Esophagus muscularis mucosa (tissue), 4 donors: ENCODE measurements at regions not wholly inside any gene's neighbourhood (a gene's known extent, or its start where the extent isn't known, plus 50 kb on each side); places are given as distances from the start of the nearest gene placed in this dataset.

Experiments used
- DNase-seq: peaks from one replicate; pipeline ENCODE4 v3.0.0-alpha.2; 2017; ENCODE audit errors: extremely low spot score
- H3K27ac ChIP-seq, 4 donors: fragments of 200-600 bp; sonication (generic); replicated peaks in 1 of 4; 1 replicate in 3 of 4; 2 replicates in 1 of 4; pipeline ENCODE4 v1.5.1; 2016 to 2019; ENCODE audit warnings: mild to moderate bottlenecking in 1 of 4
- H3K27me3 ChIP-seq, 4 donors: fragments of 200-600 bp; sonication (generic); one replicate each; pipeline versions ENCODE4 v1.5.1 to v1.6.0; 2016 to 2019
- H3K36me3 ChIP-seq, 4 donors: fragments of 200-600 bp; sonication (generic); one replicate each; pipeline ENCODE4 v1.5.1; 2016 to 2019
- H3K4me1 ChIP-seq, 4 donors: fragments of 200-600 bp; sonication (generic); one replicate each; pipeline ENCODE4 v1.5.1; 2016 to 2019
- H3K4me3 ChIP-seq, 4 donors: fragments of 200-600 bp; sonication (generic); 1 replicate in 2 of 4; 2 replicates in 2 of 4; pipeline ENCODE4 v1.5.1; 2016 to 2019; ENCODE audit warnings: mild to moderate bottlenecking in 4 of 4, moderate library complexity in 1 of 4
- H3K9me3 ChIP-seq, 4 donors: fragments of 200-600 bp; sonication (generic); 1 replicate in 3 of 4; 2 replicates in 1 of 4; pipeline ENCODE4 v1.5.1; 2016 to 2019
- EP300 ChIP-seq: sonication (generic); formaldehyde crosslinking; IDR thresholded peaks from one replicate; pipeline ENCODE4 v1.6.1; 2017; ENCODE audit warnings: antibody characterized with exemption
- POLR2A ChIP-seq: fragments of 450-650 bp; IDR thresholded peaks from one replicate; pipeline ENCODE4 v1.6.1; 2017; ENCODE audit warnings: antibody characterized with exemption, moderate library complexity, mild to moderate bottlenecking, low read depth
- POLR2AphosphoS5 ChIP-seq, 2 donors: sonication (generic); formaldehyde crosslinking; IDR thresholded peaks; one replicate each; pipeline ENCODE4 v1.6.1; 2017; ENCODE audit warnings: antibody characterized with exemption in 2 of 2
- WGBS: methylation state at CpG from one replicate; pipeline ENCODE4 v1.1.5; 2018; 5-methylcytosine and 5-hydroxymethylcytosine counted together
- intact Hi-C: fragments of 100-400 bp; cut with DNase I; formaldehyde crosslinking; loops from one replicate; pipeline ENCODE4 v1.15.1; 2023
- TF ChIP-seq, protein P1 (sequence below), 3 experiments: fragments of 200-600 bp in 2 of 3; fragments of 450-650 bp in 1 of 3; sonication (generic) in 2 of 3; IDR thresholded peaks; one replicate each; pipeline ENCODE4 v1.5.1; 2017 to 2019; ENCODE audit warnings: antibody characterized with exemption in 3 of 3, mild to moderate bottlenecking in 2 of 3, moderate library complexity in 1 of 3

GRCh38 chr1:239617259-239617658, 230.9 kb downstream of the CHRM3 start:
- Histone ChIP-seq H3K27ac (no peak overlapping the region), H3K36me3 (no peaks in the 10 kb centered on the region), H3K27me3 (no peaks in the 10 kb centered on the region), H3K9me3 (peaks cover 0 to 8% (median 0%) of the 10 kb centered on the region in 4 donors), H3K4me1 (peaks cover 0 to 23% (median 15%) of the 10 kb centered on the region in 4 donors), H3K4me3 (no peak overlapping the region)
- no peak for TF ChIP-seq POLR2AphosphoS5 (IDR thresholded peaks at IDR 0.05)
- no peak for TF ChIP-seq EP300
- TF ChIP-seq, protein P1, sequence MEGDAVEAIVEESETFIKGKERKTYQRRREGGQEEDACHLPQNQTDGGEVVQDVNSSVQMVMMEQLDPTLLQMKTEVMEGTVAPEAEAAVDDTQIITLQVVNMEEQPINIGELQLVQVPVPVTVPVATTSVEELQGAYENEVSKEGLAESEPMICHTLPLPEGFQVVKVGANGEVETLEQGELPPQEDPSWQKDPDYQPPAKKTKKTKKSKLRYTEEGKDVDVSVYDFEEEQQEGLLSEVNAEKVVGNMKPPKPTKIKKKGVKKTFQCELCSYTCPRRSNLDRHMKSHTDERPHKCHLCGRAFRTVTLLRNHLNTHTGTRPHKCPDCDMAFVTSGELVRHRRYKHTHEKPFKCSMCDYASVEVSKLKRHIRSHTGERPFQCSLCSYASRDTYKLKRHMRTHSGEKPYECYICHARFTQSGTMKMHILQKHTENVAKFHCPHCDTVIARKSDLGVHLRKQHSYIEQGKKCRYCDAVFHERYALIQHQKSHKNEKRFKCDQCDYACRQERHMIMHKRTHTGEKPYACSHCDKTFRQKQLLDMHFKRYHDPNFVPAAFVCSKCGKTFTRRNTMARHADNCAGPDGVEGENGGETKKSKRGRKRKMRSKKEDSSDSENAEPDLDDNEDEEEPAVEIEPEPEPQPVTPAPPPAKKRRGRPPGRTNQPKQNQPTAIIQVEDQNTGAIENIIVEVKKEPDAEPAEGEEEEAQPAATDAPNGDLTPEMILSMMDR (IDR thresholded peaks at IDR 0.05) = no peak
- no peak for TF ChIP-seq POLR2A
- no peak for DNase-seq
- WGBS = 84% methylated on average over 6 of the region's 6 CpGs
- intact Hi-C loops = no loop called here

- peaks cover 0 to 19% (median 10%) of the 10 kb centered on the region in 4 donors for H3K4me1 ChIP-seq
Observed at GRCh38 chr1:239617731-239618130, 231.4 kb downstream of the CHRM3 start.

GRCh38 chr1:239619190-239619589, 232.8 kb downstream of the CHRM3 start:
- WGBS = 100% methylated on average over 3 of the region's 3 CpGs
- Histone ChIP-seq H3K36me3 (no peaks in the 10 kb centered on the region), H3K4me3 (no peak overlapping the region), H3K9me3 (peaks cover 0 to 8% (median 0%) of the 10 kb centered on the region in 4 donors), H3K4me1 (peaks cover 0 to 13% (median 6%) of the 10 kb centered on the region in 4 donors), H3K27ac (no peak overlapping the region), H3K27me3 (no peaks in the 10 kb centered on the region)
- intact Hi-C loops = no loop called here
- TF ChIP-seq EP300 (no peak), POLR2AphosphoS5 (IDR thresholded peaks at IDR 0.05) (no peak), POLR2A (no peak)
- TF ChIP-seq, protein P1 (IDR thresholded peaks at IDR 0.05) = no peak
- no peak for DNase-seq

More at GRCh38 chr1:239617731-239618130, 231.4 kb downstream of the CHRM3 start:
- Histone ChIP-seq H3K9me3 (peaks cover 0 to 8% (median 0%) of the 10 kb centered on the region in 4 donors), H3K36me3 (no peaks in the 10 kb centered on the region), H3K27ac (no peak overlapping the region), H3K4me3 (no peak overlapping the region), H3K27me3 (no peaks in the 10 kb centered on the region)
- DNase-seq = no peak
- whole genome bisulfite sequencing = 60% methylated on average over 5 of the region's 5 CpGs
- intact Hi-C loops = no loop called here
- TF ChIP-seq POLR2AphosphoS5 (IDR thresholded peaks at IDR 0.05) (no peak), POLR2A (no peak), EP300 (no peak)
- TF ChIP-seq, protein P1 (IDR thresholded peaks at IDR 0.05) = no peak

GRCh38 chr1:239630767-239631166, 244.4 kb downstream of the CHRM3 start:
- intact Hi-C loops = no loop called here
- H3K4me1 ChIP-seq = peaks cover 0 to 15% (median 3%) of the 10 kb centered on the region in 4 donors
- no peaks in the 10 kb centered on the region for H3K9me3 ChIP-seq
- no peak for DNase-seq
- H3K27ac ChIP-seq = no peak overlapping the region
- no peak overlapping the region for H3K4me3 ChIP-seq
- H3K36me3 ChIP-seq = no peaks in the 10 kb centered on the region
- H3K27me3 ChIP-seq = no peaks in the 10 kb centered on the region
- WGBS = 93% methylated on average over 3 of the region's 3 CpGs
- TF ChIP-seq POLR2A (no peak), POLR2AphosphoS5 (IDR thresholded peaks at IDR 0.05) (no peak), EP300 (no peak)
- TF ChIP-seq, protein P1 (IDR thresholded peaks at IDR 0.05) = no peak

DNA sequence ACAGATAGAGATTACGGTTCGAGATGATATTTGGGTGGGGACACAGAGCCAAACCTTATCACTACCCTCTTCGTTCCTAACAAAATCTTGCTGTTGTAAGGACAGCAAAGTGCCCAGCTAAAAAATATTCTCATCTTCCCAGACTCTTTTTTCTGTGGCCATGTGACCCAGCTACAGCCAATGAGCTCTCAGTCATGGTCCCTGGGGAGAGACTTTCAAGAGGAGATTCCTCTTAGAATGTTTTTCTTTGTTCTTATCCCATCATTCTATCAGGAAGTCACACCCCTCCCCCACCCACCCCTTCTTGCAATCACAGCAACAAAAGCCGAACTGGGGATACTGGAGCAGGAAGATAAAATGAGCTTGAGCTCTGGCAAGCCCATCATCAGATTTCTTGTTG, 247.1 kb downstream of the CHRM3 start:
- Histone ChIP-seq H3K4me1 (peaks cover 0 to 25% (median 4%) of the 10 kb centered on the region in 4 donors), H3K36me3 (no peaks in the 10 kb centered on the region), H3K27me3 (no peaks in the 10 kb centered on the region), H3K9me3 (no peaks in the 10 kb centered on the region), H3K27ac (no peak overlapping the region), H3K4me3 (no peak overlapping the region)
- WGBS = 96% methylated on average over 4 of the region's 4 CpGs
- no peak for TF ChIP-seq POLR2A
- no peak for TF ChIP-seq POLR2AphosphoS5 (IDR thresholded peaks at IDR 0.05)
- TF ChIP-seq, protein P1 (IDR thresholded peaks at IDR 0.05) = no peak
- TF ChIP-seq EP300 = no peak
- DNase-seq = no peak
- intact Hi-C loops = no loop called here
